Subcutaneous abdominal adipose tissue (tissue), 5 donors: ENCODE measurements at regions not wholly inside any gene's neighbourhood (a gene's known extent, or its start where the extent isn't known, plus 50 kb on each side); places are given as distances from the start of the nearest gene placed in this dataset.

ENCODE experiments used
- H3K27ac ChIP-seq: one replicate; pipeline ENCODE4 v1.7.0; 2013; ENCODE audit warnings: low read depth, mild to moderate bottlenecking, inconsistent platforms, low read length, moderate library complexity
- H3K27me3 ChIP-seq, 5 donors: one replicate each; pipeline ENCODE4 v1.7.0; 2013; ENCODE audit warnings: low read length in 5 of 5, inconsistent platforms in 1 of 5; ENCODE audit not compliant: control insufficient read depth in 5 of 5, insufficient read depth in 4 of 5
- H3K36me3 ChIP-seq, 5 donors: one replicate each; pipeline ENCODE4 v1.7.0; 2013; ENCODE audit warnings: low read length in 5 of 5; ENCODE audit not compliant: control insufficient read depth in 5 of 5, insufficient read depth in 5 of 5
- H3K4me1 ChIP-seq, 5 donors: one replicate each; pipeline ENCODE4 v1.7.0; 2013; ENCODE audit warnings: low read length in 5 of 5, mild to moderate bottlenecking in 3 of 5, moderate library complexity in 1 of 5; ENCODE audit not compliant: control insufficient read depth in 5 of 5, insufficient read depth in 5 of 5
- H3K4me3 ChIP-seq, 5 donors: one replicate each; pipeline ENCODE4 v1.7.0; 2013; ENCODE audit warnings: low read length in 5 of 5, low read depth in 1 of 5
- H3K9ac ChIP-seq, 5 donors: one replicate each; pipeline ENCODE4 v1.7.0; 2013; ENCODE audit warnings: low read length in 5 of 5, mild to moderate bottlenecking in 4 of 5, moderate library complexity in 3 of 5
- H3K9me3 ChIP-seq, 5 donors: one replicate each; pipeline ENCODE4 v1.7.0; 2013; ENCODE audit warnings: low read length in 5 of 5; ENCODE audit not compliant: control insufficient read depth in 5 of 5
- donor health status: healthy.
- donor health status: healthy.
- donor health status: healthy.
- donor health status: healthy.
- donor health status: healthy.

GRCh38 chr5:124591583-124591982 is 154.9 kb downstream of the ZNF608 start:
- H3K27ac ChIP-seq: no peak overlapping the region
- H3K27me3 ChIP-seq: no peaks in the 10 kb centered on the region
- peaks cover 0 to 2% (median 0%) of the 10 kb centered on the region in 5 donors for H3K9me3 ChIP-seq

GRCh38 chr5:124590686-124591085 is 155.8 kb downstream of the ZNF608 start:
- Histone ChIP-seq H3K4me1 (peaks cover 0 to 8% (median 0%) of the 10 kb centered on the region in 5 donors), H3K27me3 (no peaks in the 10 kb centered on the region), H3K4me3 (no peak overlapping the region), H3K9me3 (peaks cover 0 to 4% (median under 1%) of the 10 kb centered on the region in 5 donors), H3K27ac (no peak overlapping the region), H3K9ac (no peak overlapping the region), H3K36me3 (no peaks in the 10 kb centered on the region)

More at GRCh38 chr5:124591583-124591982, 154.9 kb downstream of the ZNF608 start:
- H3K4me3 ChIP-seq: no peak overlapping the region
- no peaks in the 10 kb centered on the region for H3K36me3 ChIP-seq
- peaks cover 0 to 8% (median under 1%) of the 10 kb centered on the region in 5 donors for H3K4me1 ChIP-seq
- H3K9ac ChIP-seq: no peak overlapping the region

GRCh38 chr5:124587280-124587679 is 159.2 kb downstream of the ZNF608 start:
- Histone ChIP-seq H3K9me3 (peaks cover 0 to 12% (median 6%) of the 10 kb centered on the region in 5 donors), H3K4me3 (no peak overlapping the region), H3K9ac (no peak overlapping the region), H3K36me3 (no peaks in the 10 kb centered on the region), H3K27me3 (no peaks in the 10 kb centered on the region), H3K27ac (no peak overlapping the region), H3K4me1 (peaks cover 0 to 5% (median 0%) of the 10 kb centered on the region in 5 donors)

GRCh38 chr5:124584991-124585715 is 161.3 kb downstream of the ZNF608 start:
- H3K9me3 ChIP-seq: peaks cover 0 to 12% (median 6%) of the 10 kb centered on the region in 5 donors
- H3K27me3 ChIP-seq: no peaks in the 10 kb centered on the region
- H3K36me3 ChIP-seq: no peaks in the 10 kb centered on the region
- H3K4me3 ChIP-seq: no peak overlapping the region
- no peak overlapping the region for H3K27ac ChIP-seq
- no peaks in the 10 kb centered on the region for H3K4me1 ChIP-seq
- H3K9ac ChIP-seq: no peak overlapping the region

- Histone ChIP-seq H3K9me3 (peaks cover 0 to 12% (median 6%) of the 10 kb centered on the region in 5 donors), H3K27me3 (no peaks in the 10 kb centered on the region), H3K36me3 (no peaks in the 10 kb centered on the region), H3K27ac (no peak overlapping the region), H3K9ac (no peak overlapping the region), H3K4me1 (no peaks in the 10 kb centered on the region), H3K4me3 (no peak overlapping the region)
These were observed 162.7 kb downstream of the ZNF608 start for GRCh38 chr5:124583469-124584350.

- Histone ChIP-seq H3K27me3 (no peaks in the 10 kb centered on the region), H3K9ac (no peak overlapping the region), H3K27ac (no peak overlapping the region), H3K9me3 (peaks cover 0 to 12% (median 6%) of the 10 kb centered on the region in 5 donors), H3K4me3 (no peak overlapping the region), H3K36me3 (no peaks in the 10 kb centered on the region), H3K4me1 (no peaks in the 10 kb centered on the region)
These were observed 163.9 kb downstream of the ZNF608 start for GRCh38 chr5:124582561-124582840.

GRCh38 chr5:124581738-124582560 is 164.5 kb downstream of the ZNF608 start:
- no peak overlapping the region for H3K4me3 ChIP-seq
- no peaks in the 10 kb centered on the region for H3K36me3 ChIP-seq
- no peaks in the 10 kb centered on the region for H3K27me3 ChIP-seq
- H3K27ac ChIP-seq: no peak overlapping the region
- no peaks in the 10 kb centered on the region for H3K4me1 ChIP-seq
- H3K9me3 ChIP-seq: peaks cover 0 to 12% (median 6%) of the 10 kb centered on the region in 5 donors
- no peak overlapping the region for H3K9ac ChIP-seq

GRCh38 chr5:124580925-124581737 is 165.3 kb downstream of the ZNF608 start:
- H3K9me3 ChIP-seq: peaks cover 0 to 9% (median 6%) of the 10 kb centered on the region in 5 donors
- H3K36me3 ChIP-seq: no peaks in the 10 kb centered on the region
- no peak overlapping the region for H3K27ac ChIP-seq
- no peaks in the 10 kb centered on the region for H3K27me3 ChIP-seq
- no peaks in the 10 kb centered on the region for H3K4me1 ChIP-seq
- H3K9ac ChIP-seq: no peak overlapping the region
- no peak overlapping the region for H3K4me3 ChIP-seq

GRCh38 chr5:124580512-124580911 is 165.9 kb downstream of the ZNF608 start:
- no peaks in the 10 kb centered on the region for H3K27me3 ChIP-seq
- H3K9me3 ChIP-seq: peaks cover 0 to 7% (median 5%) of the 10 kb centered on the region in 5 donors
- H3K4me1 ChIP-seq: no peaks in the 10 kb centered on the region
- no peak overlapping the region for H3K9ac ChIP-seq
- no peak overlapping the region for H3K27ac ChIP-seq
- no peak overlapping the region for H3K4me3 ChIP-seq
- no peaks in the 10 kb centered on the region for H3K36me3 ChIP-seq
